H9 (cell line): ENCODE measurements at regions not wholly inside any gene's neighbourhood (a gene's known extent, or its start where the extent isn't known, plus 50 kb on each side); places are given as distances from the start of the nearest gene placed in this dataset.

ENCODE experiments used
- DNase-seq: peaks from one replicate; pipeline ENCODE4 v3.0.0-alpha.2; 2017
- H2AFZ ChIP-seq: one replicate; pipeline ENCODE4 v1.6.1; 2013; ENCODE audit warnings: mild to moderate bottlenecking, low read length, control low read depth, moderate library complexity
- H2AK5ac ChIP-seq: 2 replicates; pipeline ENCODE4 v1.6.1; 2013; ENCODE audit warnings: low read length, control low read depth, mixed read lengths; ENCODE audit not compliant: insufficient read length
- H2BK120ac ChIP-seq: one replicate; pipeline ENCODE4 v1.6.1; 2013; ENCODE audit warnings: low read depth, mild to moderate bottlenecking, low read length, control low read depth, inconsistent platforms; ENCODE audit not compliant: poor library complexity, severe bottlenecking
- H2BK12ac ChIP-seq: 2 replicates; pipeline ENCODE4 v1.6.1; 2013; ENCODE audit warnings: low read length, control low read depth, mixed read lengths, low read depth; ENCODE audit not compliant: insufficient read length
- H2BK15ac ChIP-seq: 2 replicates; pipeline ENCODE4 v1.6.1; 2013; ENCODE audit warnings: low read depth, low read length, control low read depth
- H2BK20ac ChIP-seq: one replicate; pipeline ENCODE4 v1.6.1; 2013; ENCODE audit warnings: low read depth, mild to moderate bottlenecking, low read length, control low read depth, inconsistent platforms; ENCODE audit not compliant: poor library complexity, severe bottlenecking
- H2BK5ac ChIP-seq: 2 replicates; pipeline ENCODE4 v1.6.1; 2013; ENCODE audit warnings: low read length, control low read depth, mixed read lengths; ENCODE audit not compliant: insufficient read length
- H3K14ac ChIP-seq: 2 replicates; pipeline ENCODE4 v1.6.1; 2013; ENCODE audit warnings: low read length, control low read depth; ENCODE audit not compliant: insufficient read depth
- H3K18ac ChIP-seq: 2 replicates; pipeline ENCODE4 v1.6.1; 2013; ENCODE audit warnings: low read depth, mild to moderate bottlenecking, mixed read lengths, low read length, control low read depth; ENCODE audit not compliant: insufficient read length
- H3K23ac ChIP-seq: 2 replicates; pipeline ENCODE4 v1.6.1; 2013; ENCODE audit warnings: low read length, control low read depth, mixed read lengths, low read depth; ENCODE audit not compliant: insufficient read length
- H3K23me2 ChIP-seq: 2 replicates; pipeline ENCODE4 v1.6.1; 2013; ENCODE audit warnings: low read depth, mild to moderate bottlenecking, mixed read lengths, low read length, control low read depth; ENCODE audit not compliant: insufficient read length, poor library complexity, severe bottlenecking
- H3K27ac ChIP-seq: 2 replicates; pipeline ENCODE4 v1.5.1; 2013; ENCODE audit warnings: low read length, control low read depth, mixed read lengths, low read depth; ENCODE audit not compliant: insufficient read length
- H3K27me3 ChIP-seq: 2 replicates; pipeline ENCODE4 v1.6.1; 2013; ENCODE audit warnings: low read length, control low read depth, inconsistent platforms; ENCODE audit not compliant: insufficient read depth
- H3K4ac ChIP-seq: 2 replicates; pipeline ENCODE4 v1.6.1; 2013; ENCODE audit warnings: low read depth, mild to moderate bottlenecking, control low read depth, inconsistent platforms, low read length, moderate library complexity
- H3K4me1 ChIP-seq: 2 replicates; pipeline ENCODE4 v1.6.1; 2013; ENCODE audit warnings: low read length, control low read depth, inconsistent platforms; ENCODE audit not compliant: insufficient read depth
- H3K4me2 ChIP-seq: 2 replicates; pipeline ENCODE4 v1.6.1; 2013; ENCODE audit warnings: low read length, control low read depth, mixed read lengths; ENCODE audit not compliant: insufficient read length, insufficient read depth
- H3K56ac ChIP-seq: 2 replicates; pipeline ENCODE4 v1.6.1; 2013; ENCODE audit warnings: low read depth, mild to moderate bottlenecking, mixed read lengths, low read length, control low read depth; ENCODE audit not compliant: insufficient read length
- H3K79me1 ChIP-seq: 2 replicates; pipeline ENCODE4 v1.6.1; 2013; ENCODE audit warnings: low read depth, mild to moderate bottlenecking, moderate library complexity, low read length, control low read depth, inconsistent platforms; ENCODE audit not compliant: insufficient read depth, poor library complexity, severe bottlenecking
- H3K79me2 ChIP-seq: 2 replicates; pipeline ENCODE4 v1.6.1; 2013; ENCODE audit warnings: low read length, control low read depth, inconsistent platforms; ENCODE audit not compliant: insufficient read depth
- H3K9ac ChIP-seq: 2 replicates; pipeline ENCODE4 v1.6.1; 2013; ENCODE audit warnings: low read length, control low read depth, mixed read lengths; ENCODE audit not compliant: insufficient read length; ENCODE audit errors: extremely low read depth
- H3K9me3 ChIP-seq: one replicate; pipeline ENCODE4 v1.6.1; 2013; ENCODE audit warnings: low read depth, low read length, inconsistent platforms; ENCODE audit not compliant: control insufficient read depth
- H3T11ph ChIP-seq: one replicate; pipeline ENCODE4 v1.6.1; 2013; ENCODE audit warnings: mild to moderate bottlenecking, low read length, control low read depth, inconsistent platforms
- H4K20me1 ChIP-seq: one replicate; pipeline ENCODE4 v1.6.1; 2013; ENCODE audit not compliant: control insufficient read depth, insufficient read length, insufficient read depth
- H4K5ac ChIP-seq: 2 replicates; pipeline ENCODE4 v1.6.1; 2013; ENCODE audit warnings: low read depth, mild to moderate bottlenecking, mixed read lengths, low read length, control low read depth; ENCODE audit not compliant: insufficient read length
- H4K8ac ChIP-seq: replicated peaks from 2 replicates; pipeline ENCODE4 v1.6.1; 2013; ENCODE audit warnings: low read length, control low read depth, mixed read lengths, low read depth; ENCODE audit not compliant: insufficient read length
- H4K91ac ChIP-seq: 2 replicates; pipeline ENCODE4 v1.6.1; 2013; ENCODE audit warnings: low read depth, mild to moderate bottlenecking, moderate library complexity, mixed read lengths, low read length, control low read depth; ENCODE audit not compliant: insufficient read length
- H3K27ac Mint-ChIP-seq, 3 experiments: 2 replicates in 2 of 3; 3 replicates in 1 of 3; pipeline ENCODE4 v1.8.0; 2020 to 2021; ENCODE audit warnings: mixed read lengths in 3 of 3, mild to moderate bottlenecking in 1 of 3, moderate library complexity in 1 of 3
- H3K27me3 Mint-ChIP-seq: 2 replicates; pipeline ENCODE4 v1.8.0; 2021; ENCODE audit warnings: low read depth, mild to moderate bottlenecking, moderate library complexity, mixed read lengths
- H3K36me3 Mint-ChIP-seq, 3 experiments: 2 replicates in 2 of 3; 3 replicates in 1 of 3; pipeline ENCODE4 v1.8.0; 2020 to 2021; ENCODE audit warnings: low read depth in 3 of 3, mixed read lengths in 3 of 3; ENCODE audit not compliant: insufficient read depth in 1 of 3
- H3K4me1 Mint-ChIP-seq, 2 experiments: 2 replicates each; pipeline ENCODE4 v1.8.0; 2020; ENCODE audit warnings: mixed read lengths in 2 of 2
- H3K4me3 Mint-ChIP-seq, 2 experiments: 2 replicates in 1 of 2; 3 replicates in 1 of 2; pipeline ENCODE4 v1.8.0; 2020 to 2021; ENCODE audit warnings: mild to moderate bottlenecking in 2 of 2, mixed read lengths in 2 of 2, moderate library complexity in 1 of 2
- H3K9me3 Mint-ChIP-seq, 2 experiments: 2 replicates in 1 of 2; 3 replicates in 1 of 2; pipeline ENCODE4 v1.8.0; 2020; ENCODE audit warnings: mild to moderate bottlenecking in 2 of 2, mixed read lengths in 2 of 2, moderate library complexity in 1 of 2
- CTCF ChIP-seq: fragments of 200-600 bp; sonication (generic); conservative IDR thresholded peaks from 3 replicates; pipeline ENCODE4 v1.8.0; 2021; ENCODE audit warnings: antibody characterized with exemption, mild to moderate bottlenecking
- WGBS: extraction: QIAGEN DNeasy Blood & Tissue Kit; methylation state at CpG from one replicate; pipeline ENCODE4 v1.1.7; 2013; ENCODE audit warnings: missing lambda C conversion rate, low lambda C conversion rate, mixed read lengths; ENCODE audit not compliant: insufficient read length; ENCODE audit errors: extremely low coverage; 5-methylcytosine and 5-hydroxymethylcytosine counted together

- Histone ChIP-seq H3K56ac (no peak overlapping the region), H3K23me2 (no peaks in the 10 kb centered on the region), H3T11ph (no peak overlapping the region), H3K4me2 (no peak overlapping the region), H2BK15ac (no peak overlapping the region), H2BK12ac (no peak overlapping the region), H3K27me3 (no peaks in the 10 kb centered on the region), H2AK5ac (no peak overlapping the region), H3K14ac (no peak overlapping the region), H4K5ac (no peak overlapping the region), H3K23ac (no peak overlapping the region), H4K91ac (no peak overlapping the region), H3K18ac (no peak overlapping the region), H2BK5ac (no peak overlapping the region), H3K4ac (no peak overlapping the region), H4K20me1 (no peaks in the 10 kb centered on the region), H3K79me1 (no peaks in the 10 kb centered on the region), H3K9me3 (no peaks in the 10 kb centered on the region), H4K8ac (no peak overlapping the region), H3K9ac (no peak overlapping the region), H2AFZ (no peak overlapping the region), H3K4me1 (no peaks in the 10 kb centered on the region), H2BK20ac (no peak overlapping the region), H2BK120ac (no peak overlapping the region), H3K79me2 (no peaks in the 10 kb centered on the region), H3K27ac (no peak overlapping the region)
- Mint-ChIP-seq H3K27me3 (peaks cover 5% of the 10 kb centered on the region), H3K4me3 (no peak overlapping the region), H3K9me3 (peaks cover 2 to 5% of the 10 kb centered on the region in 2 experiments), H3K4me1 (peaks cover 0 to under 1% of the 10 kb centered on the region in 2 experiments; a peak in 1 of 4 replicates), H3K36me3 (0 out of 7 replicates have a peak, but pooled peaks cover 0 to 4% (median 0%) of the 10 kb centered on the region in 3 experiments), H3K27ac (no peak overlapping the region)
- DNase-seq: no peak
- no CpG with 5 or more reads among the region's 3 CpGs for WGBS
- no peak for TF ChIP-seq CTCF
Measured at GRCh38 chr14:104494483-104494882, 85.1 kb upstream of the C14orf180 start.
